B cell (primary cell): ENCODE measurements at regions not wholly inside any gene's neighbourhood (a gene's known extent, or its start where the extent isn't known, plus 50 kb on each side); places are given as distances from the start of the nearest gene placed in this dataset.

Experiments
- EZH2 ChIP-seq: IDR thresholded peaks from 2 replicates; pipeline ENCODE4 v1.6.1; 2012; ENCODE audit warnings: borderline replicate concordance, low read depth, mild to moderate bottlenecking, moderate library complexity, low read length; ENCODE audit not compliant: insufficient read depth, poor library complexity, severe bottlenecking
- TF ChIP-seq, protein P1 (sequence below): fragments of 200-600 bp; IDR thresholded peaks from one replicate; pipeline ENCODE4 v1.8.0; 2022; ENCODE audit warnings: antibody characterized with exemption, mild to moderate bottlenecking

GRCh38 chr15:38860253-38860652 lies 295.6 kb upstream of the RASGRP1 start:
- TF ChIP-seq, protein P1, sequence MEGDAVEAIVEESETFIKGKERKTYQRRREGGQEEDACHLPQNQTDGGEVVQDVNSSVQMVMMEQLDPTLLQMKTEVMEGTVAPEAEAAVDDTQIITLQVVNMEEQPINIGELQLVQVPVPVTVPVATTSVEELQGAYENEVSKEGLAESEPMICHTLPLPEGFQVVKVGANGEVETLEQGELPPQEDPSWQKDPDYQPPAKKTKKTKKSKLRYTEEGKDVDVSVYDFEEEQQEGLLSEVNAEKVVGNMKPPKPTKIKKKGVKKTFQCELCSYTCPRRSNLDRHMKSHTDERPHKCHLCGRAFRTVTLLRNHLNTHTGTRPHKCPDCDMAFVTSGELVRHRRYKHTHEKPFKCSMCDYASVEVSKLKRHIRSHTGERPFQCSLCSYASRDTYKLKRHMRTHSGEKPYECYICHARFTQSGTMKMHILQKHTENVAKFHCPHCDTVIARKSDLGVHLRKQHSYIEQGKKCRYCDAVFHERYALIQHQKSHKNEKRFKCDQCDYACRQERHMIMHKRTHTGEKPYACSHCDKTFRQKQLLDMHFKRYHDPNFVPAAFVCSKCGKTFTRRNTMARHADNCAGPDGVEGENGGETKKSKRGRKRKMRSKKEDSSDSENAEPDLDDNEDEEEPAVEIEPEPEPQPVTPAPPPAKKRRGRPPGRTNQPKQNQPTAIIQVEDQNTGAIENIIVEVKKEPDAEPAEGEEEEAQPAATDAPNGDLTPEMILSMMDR, result no peak
- no peak for TF ChIP-seq EZH2
